Esophagus (tissue), 2 donors: ENCODE measurements at regions not wholly inside any gene's neighbourhood (a gene's known extent, or its start where the extent isn't known, plus 50 kb on each side); places are given as distances from the start of the nearest gene placed in this dataset.

Source experiments
- H3K27ac ChIP-seq, 2 donors: one replicate each; pipeline ENCODE4 v1.5.1; 2013; ENCODE audit warnings: low read depth in 2 of 2, mild to moderate bottlenecking in 2 of 2, inconsistent platforms in 1 of 2, low read length in 1 of 2, moderate library complexity in 1 of 2
- H3K27me3 ChIP-seq, 2 donors: one replicate each; pipeline ENCODE4 v1.6.1; 2013; ENCODE audit warnings: low read length in 2 of 2, control low read depth in 1 of 2, mild to moderate bottlenecking in 1 of 2; ENCODE audit not compliant: insufficient read depth in 2 of 2, control insufficient read depth in 1 of 2
- H3K36me3 ChIP-seq, 2 donors: one replicate each; pipeline ENCODE4 v1.6.1; 2013; ENCODE audit warnings: low read length in 1 of 2; ENCODE audit not compliant: control insufficient read depth in 2 of 2, insufficient read depth in 2 of 2
- H3K4me1 ChIP-seq, 2 donors: one replicate each; pipeline ENCODE4 v1.6.1; 2013; ENCODE audit warnings: low read length in 1 of 2; ENCODE audit not compliant: control insufficient read depth in 2 of 2, insufficient read depth in 2 of 2
- H3K4me3 ChIP-seq, 2 donors: one replicate each; pipeline ENCODE4 v1.5.1; 2013; ENCODE audit warnings: low read length in 2 of 2, mild to moderate bottlenecking in 2 of 2, low read depth in 1 of 2, moderate library complexity in 1 of 2
- H3K9me3 ChIP-seq, 2 donors: one replicate each; pipeline ENCODE4 v1.6.1; 2013; ENCODE audit warnings: mild to moderate bottlenecking in 2 of 2, low read depth in 1 of 2, low read length in 1 of 2, moderate library complexity in 1 of 2; ENCODE audit not compliant: control insufficient read depth in 2 of 2, insufficient read depth in 1 of 2
- WGBS, 2 donors: extraction: QIAGEN DNeasy Blood & Tissue Kit; methylation state at CpG; one replicate each; pipeline ENCODE4 v1.1.7; 2013; 5-methylcytosine and 5-hydroxymethylcytosine counted together
- donor health status: healthy with polysubstance abuse.
- donor health status: Bipolar disorder and iron deficiency.

GRCh38 chr4:37771771-37772170, 54.7 kb upstream of the PGM2 start:
- H3K27me3 ChIP-seq = no peaks in the 10 kb centered on the region
- H3K36me3 ChIP-seq = no peaks in the 10 kb centered on the region
- H3K27ac ChIP-seq = no peak overlapping the region
- H3K4me3 ChIP-seq = no peak overlapping the region
- WGBS, 2 donors = 70 to 91% methylated on average over 2 of the region's 2 CpGs
- H3K9me3 ChIP-seq = no peaks in the 10 kb centered on the region
- peaks cover 0 to 3% of the 10 kb centered on the region in 2 donors for H3K4me1 ChIP-seq

DNA sequence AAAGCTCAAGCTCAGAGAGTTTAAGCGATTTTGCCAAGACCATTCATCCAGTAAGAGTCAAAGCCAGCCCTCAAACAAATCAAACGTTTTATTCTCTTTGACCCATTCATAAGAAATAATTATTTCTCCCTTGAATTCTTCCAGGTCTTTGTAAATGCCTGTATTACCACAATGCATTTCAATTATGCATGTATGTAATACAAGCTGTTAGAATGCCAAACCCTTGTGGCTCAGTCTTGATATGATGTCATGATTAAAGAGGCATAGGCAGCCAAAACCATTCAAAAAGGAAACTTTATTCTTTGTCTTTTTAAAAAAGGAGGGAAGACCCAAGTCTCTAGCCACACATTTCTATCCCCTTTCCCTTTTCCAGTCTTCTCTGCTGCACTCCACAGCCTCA, 56.5 kb upstream of the PGM2 start:
- WGBS, 2 donors = 54 to 57% methylated on average over 2 of the region's 2 CpGs
- H3K27me3 ChIP-seq = no peaks in the 10 kb centered on the region
- H3K9me3 ChIP-seq = no peaks in the 10 kb centered on the region
- H3K4me1 ChIP-seq = peaks cover 0 to 3% of the 10 kb centered on the region in 2 donors
- no peak overlapping the region for H3K4me3 ChIP-seq
- no peak overlapping the region for H3K27ac ChIP-seq
- H3K36me3 ChIP-seq = no peaks in the 10 kb centered on the region

- 86 to 92% methylated on average over 4 of the region's 4 CpGs for WGBS, 2 donors
- Histone ChIP-seq H3K36me3 (no peaks in the 10 kb centered on the region), H3K4me3 (no peak overlapping the region), H3K9me3 (no peaks in the 10 kb centered on the region), H3K27ac (no peak overlapping the region), H3K27me3 (no peaks in the 10 kb centered on the region), H3K4me1 (peaks cover 0 to 3% of the 10 kb centered on the region in 2 donors)
Measured at GRCh38 chr4:37769391-37769989, 57.0 kb upstream of the PGM2 start.

DNA sequence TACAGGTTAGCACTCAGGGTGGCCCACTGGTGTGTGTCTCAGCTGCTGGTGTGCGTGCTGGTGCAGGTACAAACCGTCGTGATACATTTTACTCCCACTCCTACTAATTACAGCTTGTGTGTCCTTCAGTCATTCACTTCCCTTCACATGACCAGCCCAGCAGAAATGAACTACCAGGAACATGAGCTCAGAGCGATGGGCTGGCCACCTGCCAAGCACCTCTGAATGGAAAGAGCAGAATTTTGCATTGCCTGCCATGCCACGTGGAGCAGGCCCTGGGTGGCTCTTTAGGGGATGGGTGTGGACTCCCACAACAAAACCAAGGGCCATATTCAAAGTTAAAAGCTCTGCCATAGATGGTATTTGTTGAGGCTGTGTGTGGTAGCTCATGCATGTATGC, 58.9 kb upstream of the PGM2 start:
- no peak overlapping the region for H3K4me3 ChIP-seq
- H3K9me3 ChIP-seq = no peaks in the 10 kb centered on the region
- H3K36me3 ChIP-seq = no peaks in the 10 kb centered on the region
- H3K27me3 ChIP-seq = no peaks in the 10 kb centered on the region
- H3K4me1 ChIP-seq = peaks cover 0 to 3% of the 10 kb centered on the region in 2 donors
- no peak overlapping the region for H3K27ac ChIP-seq
- 27 to 38% methylated on average over 5 of the region's 5 CpGs for WGBS, 2 donors

- H3K4me3 ChIP-seq = no peak overlapping the region
- no peaks in the 10 kb centered on the region for H3K27me3 ChIP-seq
- H3K4me1 ChIP-seq = peaks cover 0 to 3% of the 10 kb centered on the region in 2 donors
- WGBS, 2 donors = 91 to 95% methylated on average over 2 of the region's 2 CpGs
- H3K9me3 ChIP-seq = no peaks in the 10 kb centered on the region
- no peaks in the 10 kb centered on the region for H3K36me3 ChIP-seq
- H3K27ac ChIP-seq = no peak overlapping the region
Measured at GRCh38 chr4:37767019-37767418, 59.5 kb upstream of the PGM2 start.

- Histone ChIP-seq H3K4me1 (peaks cover 0 to 3% of the 10 kb centered on the region in 2 donors), H3K9me3 (no peaks in the 10 kb centered on the region), H3K27me3 (no peaks in the 10 kb centered on the region), H3K36me3 (no peaks in the 10 kb centered on the region), H3K4me3 (no peak overlapping the region), H3K27ac (no peak overlapping the region)
- WGBS, 2 donors = 42 to 58% methylated on average over 1 of the region's 1 CpG
Measured at GRCh38 chr4:37765741-37766140, 60.7 kb upstream of the PGM2 start.

- 59 to 70% methylated on average over 4 of the region's 4 CpGs for WGBS, 2 donors
- Histone ChIP-seq H3K27me3 (no peaks in the 10 kb centered on the region), H3K36me3 (no peaks in the 10 kb centered on the region), H3K4me1 (peaks cover 0 to 3% of the 10 kb centered on the region in 2 donors), H3K9me3 (no peaks in the 10 kb centered on the region), H3K27ac (no peak overlapping the region), H3K4me3 (no peak overlapping the region)
Measured at GRCh38 chr4:37763831-37764230, 62.7 kb upstream of the PGM2 start.

DNA sequence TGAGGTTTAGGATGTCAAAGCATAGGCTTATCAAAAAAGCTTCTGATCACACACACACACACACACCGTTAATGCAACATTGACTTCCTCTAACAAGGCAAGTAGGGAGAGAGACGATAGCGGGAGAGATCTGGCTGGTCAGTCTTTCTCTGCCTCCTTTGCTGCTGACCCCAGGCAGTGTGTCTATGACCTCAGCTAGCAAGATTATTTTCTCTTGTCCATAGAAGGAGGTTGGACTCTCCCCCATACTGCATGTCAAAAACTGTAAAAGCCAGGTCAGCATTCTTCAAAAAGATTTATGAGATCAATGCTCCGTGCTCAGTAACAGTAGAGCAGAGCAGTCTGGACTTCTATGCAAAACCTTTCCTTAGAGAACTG, 63.5 kb upstream of the PGM2 start:
- no peaks in the 10 kb centered on the region for H3K27me3 ChIP-seq
- H3K9me3 ChIP-seq = no peaks in the 10 kb centered on the region
- H3K4me1 ChIP-seq = peaks cover 0 to 3% of the 10 kb centered on the region in 2 donors
- H3K36me3 ChIP-seq = no peaks in the 10 kb centered on the region
- no peak overlapping the region for H3K27ac ChIP-seq
- H3K4me3 ChIP-seq = no peak overlapping the region
- WGBS, 2 donors = 52 to 61% methylated on average over 4 of the region's 4 CpGs

DNA sequence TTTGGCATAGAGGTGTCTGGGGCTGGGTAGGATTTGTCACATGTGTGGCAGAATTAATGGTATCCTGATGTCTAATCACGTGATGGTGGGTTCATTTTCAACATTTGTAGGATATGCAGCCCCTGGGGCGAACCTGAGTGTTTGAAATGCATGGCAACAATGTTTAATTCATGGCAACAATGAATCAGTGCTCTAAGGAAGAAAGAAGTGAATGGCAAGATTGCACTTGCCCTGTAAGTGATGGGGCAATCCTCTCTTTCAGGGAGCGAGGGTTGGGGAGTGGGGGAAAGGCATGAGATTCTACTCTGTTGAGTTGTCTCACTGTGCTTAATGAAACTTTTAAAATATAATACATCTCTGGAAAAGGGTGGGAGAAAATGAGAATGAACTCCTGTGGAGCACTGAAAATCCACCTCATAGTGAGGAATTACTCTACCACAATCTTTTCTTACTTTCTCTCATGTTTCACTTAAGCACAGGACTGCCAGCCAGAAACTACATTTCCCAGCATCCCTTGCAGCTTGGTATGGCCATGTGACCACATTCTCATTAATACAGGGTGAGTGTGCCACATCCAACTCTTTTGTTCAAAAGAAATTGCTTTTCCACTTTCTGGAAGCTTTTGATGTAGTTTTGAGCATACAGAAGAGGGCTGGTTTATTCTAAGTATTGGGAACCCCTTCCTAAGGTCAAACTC, 64.0 kb upstream of the PGM2 start:
- Histone ChIP-seq H3K36me3 (no peaks in the 10 kb centered on the region), H3K4me1 (peaks cover 0 to 2% of the 10 kb centered on the region in 2 donors), H3K27ac (no peak overlapping the region), H3K27me3 (no peaks in the 10 kb centered on the region), H3K4me3 (no peak overlapping the region), H3K9me3 (no peaks in the 10 kb centered on the region)
- 53 to 54% methylated on average over 3 of the region's 3 CpGs for WGBS, 2 donors

DNA sequence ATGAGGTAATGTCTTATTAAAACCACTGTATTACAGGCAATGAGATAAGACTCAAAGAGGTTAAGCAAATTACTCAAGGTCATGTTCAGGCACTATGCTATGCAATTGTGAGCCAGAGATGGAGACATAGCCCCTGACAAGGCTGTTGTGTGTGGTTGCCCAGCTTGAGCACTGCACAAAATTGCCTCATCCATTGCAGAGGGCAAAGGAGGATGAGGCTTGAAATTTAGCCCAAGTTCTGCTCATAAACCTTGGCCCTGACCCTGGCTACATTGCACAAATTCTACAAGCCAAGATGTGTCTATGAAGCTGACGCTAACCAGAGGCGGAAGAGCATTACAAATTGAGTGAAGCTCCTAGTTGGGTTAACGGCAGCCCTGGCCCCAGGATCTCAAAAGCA, 65.6 kb upstream of the PGM2 start:
- Histone ChIP-seq H3K27me3 (no peaks in the 10 kb centered on the region), H3K27ac (no peak overlapping the region), H3K36me3 (no peaks in the 10 kb centered on the region), H3K9me3 (no peaks in the 10 kb centered on the region), H3K4me1 (no peaks in the 10 kb centered on the region), H3K4me3 (no peak overlapping the region)
- WGBS, 2 donors = 79 to 80% methylated on average over 3 of the region's 3 CpGs
